ENCODE measurements at regions not wholly inside any gene's neighbourhood (a gene's known extent, or its start where the extent isn't known, plus 50 kb on each side); places are given as distances from the start of the nearest gene placed in this dataset.

GRCh38 chr2:241940329-241940728 is 70.8 kb downstream of the RTP5 start:
- TF ChIP-seq CTCF (IDR thresholded peaks at IDR 0.05; ENCODE audit: insufficient read depth, low read length, poor library complexity, severe bottlenecking) (peak; percentile 35), EZH2phosphoT487 (conservative IDR thresholded peaks at IDR 0.05; ENCODE audit: low read length) (no peak)

All from SU-DHL-6 (cell line).